ENCODE measurements at regions not wholly inside any gene's neighbourhood (a gene's known extent, or its start where the extent isn't known, plus 50 kb on each side); places are given as distances from the start of the nearest gene placed in this dataset.

- TF ChIP-seq, protein P1, sequence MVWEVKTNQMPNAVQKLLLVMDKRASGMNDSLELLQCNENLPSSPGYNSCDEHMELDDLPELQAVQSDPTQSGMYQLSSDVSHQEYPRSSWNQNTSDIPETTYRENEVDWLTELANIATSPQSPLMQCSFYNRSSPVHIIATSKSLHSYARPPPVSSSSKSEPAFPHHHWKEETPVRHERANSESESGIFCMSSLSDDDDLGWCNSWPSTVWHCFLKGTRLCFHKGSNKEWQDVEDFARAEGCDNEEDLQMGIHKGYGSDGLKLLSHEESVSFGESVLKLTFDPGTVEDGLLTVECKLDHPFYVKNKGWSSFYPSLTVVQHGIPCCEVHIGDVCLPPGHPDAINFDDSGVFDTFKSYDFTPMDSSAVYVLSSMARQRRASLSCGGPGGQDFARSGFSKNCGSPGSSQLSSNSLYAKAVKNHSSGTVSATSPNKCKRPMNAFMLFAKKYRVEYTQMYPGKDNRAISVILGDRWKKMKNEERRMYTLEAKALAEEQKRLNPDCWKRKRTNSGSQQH (CRISPR knock-in tag; IDR thresholded peaks at IDR 0.05; ENCODE audit: low read depth) = no peak
- TF ChIP-seq CREM (IDR thresholded peaks at IDR 0.05) = peak; percentile 90
- TF ChIP-seq CREM (CRISPR knock-in tag; IDR thresholded peaks at IDR 0.05) = no peak
- TF ChIP-seq ELK4 (CRISPR knock-in tag; IDR thresholded peaks at IDR 0.05; ENCODE audit: borderline replicate concordance) = no peak
- TF ChIP-seq MED1 (CRISPR knock-in tag; IDR thresholded peaks at IDR 0.05) = peak; percentile 97
- TF ChIP-seq KDM6A (CRISPR knock-in tag; IDR thresholded peaks at IDR 0.05; ENCODE audit: low read depth) = peak; percentile 95
- TF ChIP-seq CSRNP1 (CRISPR knock-in tag; IDR thresholded peaks at IDR 0.05) = no peak
- no peak for TF ChIP-seq ZC3H13 (CRISPR knock-in tag; IDR thresholded peaks at IDR 0.05)
- peak; percentile 40; the same call in 1 of the 2 replicates for TF ChIP-seq MEIS1 (CRISPR knock-in tag; IDR thresholded peaks at IDR 0.05; ENCODE audit: borderline replicate concordance)
- no peak for TF ChIP-seq HOXA9 (CRISPR knock-in tag; IDR thresholded peaks at IDR 0.05; ENCODE audit: borderline replicate concordance)
- no peak for TF ChIP-seq ZNF660 (CRISPR knock-in tag; IDR thresholded peaks at IDR 0.05; ENCODE audit: borderline replicate concordance, low read depth)
- TF ChIP-seq CERS6 (CRISPR knock-in tag; IDR thresholded peaks at IDR 0.05) = no peak
Measured at GRCh38 chr7:17021205-17021604, 139.4 kb upstream of the AGR3 start (continued).

Measured in HepG2 (cell line).